NCI-H446 treated with DMSO at 0.1 percent for 48 hours (cell line): ENCODE measurements at regions not wholly inside any gene's neighbourhood (a gene's known extent, or its start where the extent isn't known, plus 50 kb on each side); places are given as distances from the start of the nearest gene placed in this dataset.
"Not testable (repeated sequence)": the region's sequence is repeated elsewhere in the genome, so short reads cannot be mapped to it uniquely, and the experiment has no call there.

ENCODE experiments used
- DNase-seq: peaks from one replicate; lab custom pipeline; 2025; lab: John Stamatoyannopoulos, UW

DNA sequence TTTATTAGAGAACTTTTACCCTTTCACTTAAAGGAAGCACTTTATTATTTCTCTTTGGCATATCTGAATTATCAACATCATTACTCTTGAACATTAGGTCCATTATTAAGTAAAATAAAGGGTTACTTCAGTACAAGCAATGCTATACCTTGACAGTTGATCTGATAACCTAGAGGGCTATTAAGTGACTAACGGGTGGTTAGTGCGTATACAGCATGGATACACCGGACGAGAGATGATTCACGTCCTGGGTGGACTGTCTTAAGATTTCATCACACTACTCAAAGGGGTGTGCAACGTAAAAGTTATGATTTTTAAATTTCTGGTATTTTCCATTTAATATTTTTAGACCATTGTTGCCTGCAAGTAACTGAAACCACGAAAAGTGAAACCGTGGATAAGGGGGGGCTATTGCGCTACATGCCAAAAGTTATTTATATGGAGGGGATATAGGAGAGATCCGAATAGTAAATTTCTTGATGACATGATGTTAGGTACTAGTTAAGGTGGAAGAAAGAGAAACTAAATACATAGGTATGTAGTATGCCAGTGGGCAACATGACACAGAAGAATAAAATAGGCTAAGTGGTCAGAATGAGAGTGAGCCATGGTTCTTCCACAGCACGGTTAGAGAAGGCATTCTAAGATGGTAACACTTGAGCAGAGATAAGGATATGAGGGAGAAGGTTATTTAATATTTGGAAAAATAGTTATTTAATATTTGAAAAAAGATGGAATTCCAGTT is 230.8 kb upstream of the ANKRD50 start:
- DNase-seq = no peak

DNA sequence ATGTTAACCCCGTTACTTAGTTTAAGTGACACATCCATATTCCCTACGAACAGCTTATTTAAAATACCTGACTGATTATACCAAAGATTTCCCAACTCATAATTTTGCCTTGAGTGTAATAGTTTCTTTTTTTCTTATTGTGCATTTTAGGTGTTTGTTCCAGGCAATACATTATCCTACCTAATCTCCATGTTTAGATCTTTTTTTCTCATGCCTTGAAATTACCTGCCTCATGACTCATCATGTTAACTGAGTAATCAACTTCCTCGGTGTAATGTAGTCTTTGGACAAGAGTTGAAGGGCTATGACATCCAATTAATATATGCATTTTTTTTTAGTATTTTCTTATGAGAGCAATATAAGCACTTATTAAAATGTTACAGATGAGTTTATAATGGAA is 228.7 kb upstream of the ANKRD50 start:
- no peak for DNase-seq

GRCh38 chr4:124940387-124940786 is 227.9 kb upstream of the ANKRD50 start:
- peak; percentile 7 for DNase-seq

DNA sequence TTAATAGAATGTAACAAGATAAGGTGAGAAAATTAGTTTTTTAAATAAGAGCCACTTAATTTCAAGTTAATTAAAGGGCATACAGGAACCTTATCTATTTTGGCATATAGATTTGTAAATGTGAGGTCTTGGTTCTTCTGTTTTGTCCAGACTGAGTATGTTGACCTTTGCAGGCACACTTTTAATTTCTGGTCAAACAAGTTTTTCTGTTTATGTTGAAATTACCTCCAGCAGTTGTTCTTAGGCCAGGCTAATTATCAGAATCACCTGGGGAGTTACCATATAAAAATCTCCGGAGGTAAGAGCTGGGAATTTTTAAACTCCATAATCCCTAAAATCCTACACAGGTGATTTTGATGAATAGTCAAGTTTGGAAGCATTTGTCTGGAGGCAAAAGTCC is 227.4 kb upstream of the ANKRD50 start:
- no peak for DNase-seq

GRCh38 chr4:124938836-124939235 is 226.3 kb upstream of the ANKRD50 start:
- DNase-seq = no peak

- DNase-seq = no peak
Measured at GRCh38 chr4:124937993-124938392, 225.5 kb upstream of the ANKRD50 start.

GRCh38 chr4:124936427-124936826 is 223.9 kb upstream of the ANKRD50 start:
- DNase-seq = peak; percentile 94

DNA sequence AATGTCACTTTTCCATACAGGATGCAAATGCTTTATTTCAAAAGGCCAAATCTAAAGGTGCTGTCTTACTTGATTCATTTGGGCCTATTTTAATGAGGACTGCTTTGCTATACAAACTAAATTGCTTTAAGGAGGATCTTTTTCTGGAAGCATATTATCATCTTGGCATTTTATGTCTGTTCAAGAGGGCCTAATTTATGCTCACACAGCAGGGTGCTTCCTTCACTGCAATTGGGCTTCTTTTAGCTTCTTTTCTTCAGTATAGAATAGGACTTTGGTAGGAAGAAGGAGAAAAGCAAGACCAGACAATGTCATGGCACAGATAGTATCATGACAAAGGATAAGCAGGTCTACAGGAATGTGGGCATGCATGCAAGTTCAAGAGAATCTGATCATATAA is 222.4 kb upstream of the ANKRD50 start:
- no peak for DNase-seq

- no peak for DNase-seq
Measured at GRCh38 chr4:124933521-124933920, 221.0 kb upstream of the ANKRD50 start.

DNA sequence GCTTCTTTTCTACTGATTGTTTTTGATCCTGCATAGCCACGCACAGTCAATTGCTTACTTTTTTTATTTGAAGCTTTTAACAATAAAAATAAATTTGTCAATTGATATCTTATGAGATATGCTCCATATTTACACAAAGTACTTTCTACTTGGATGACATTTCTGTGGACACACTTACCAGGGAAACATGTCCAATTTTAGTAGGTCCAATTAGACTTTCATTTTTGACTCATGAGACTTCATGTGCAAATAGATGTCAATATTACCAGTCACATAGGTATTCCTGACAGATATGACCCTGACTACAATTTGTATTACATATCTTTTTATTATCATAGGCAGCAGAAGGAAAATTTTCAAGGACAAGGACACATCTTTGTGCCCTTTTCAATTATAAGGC is 219.9 kb upstream of the ANKRD50 start:
- DNase-seq = no peak

- DNase-seq = no peak
Measured at GRCh38 chr4:124931050-124931449, 218.5 kb upstream of the ANKRD50 start.

DNA sequence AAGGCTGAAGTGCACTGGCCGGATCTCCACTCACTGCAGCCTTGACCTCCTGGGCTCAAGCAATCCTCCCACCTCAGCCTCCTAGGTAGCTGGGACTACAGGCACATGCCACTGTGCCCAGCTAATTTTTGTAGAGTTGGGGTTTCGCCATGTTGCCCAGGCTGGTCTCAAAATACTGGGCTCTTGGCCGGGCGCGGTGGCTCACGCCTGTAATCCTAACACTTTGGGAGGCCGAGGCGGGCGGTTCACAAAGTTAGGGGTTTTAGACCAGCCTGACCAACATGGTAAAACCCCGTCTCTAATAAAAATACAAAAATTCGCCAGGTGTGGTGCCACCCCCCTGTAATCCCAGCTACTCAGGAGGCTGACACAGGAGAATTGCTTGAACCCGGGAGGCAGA is 210.2 kb upstream of the ANKRD50 start:
- not testable (repeated sequence) for DNase-seq

DNA sequence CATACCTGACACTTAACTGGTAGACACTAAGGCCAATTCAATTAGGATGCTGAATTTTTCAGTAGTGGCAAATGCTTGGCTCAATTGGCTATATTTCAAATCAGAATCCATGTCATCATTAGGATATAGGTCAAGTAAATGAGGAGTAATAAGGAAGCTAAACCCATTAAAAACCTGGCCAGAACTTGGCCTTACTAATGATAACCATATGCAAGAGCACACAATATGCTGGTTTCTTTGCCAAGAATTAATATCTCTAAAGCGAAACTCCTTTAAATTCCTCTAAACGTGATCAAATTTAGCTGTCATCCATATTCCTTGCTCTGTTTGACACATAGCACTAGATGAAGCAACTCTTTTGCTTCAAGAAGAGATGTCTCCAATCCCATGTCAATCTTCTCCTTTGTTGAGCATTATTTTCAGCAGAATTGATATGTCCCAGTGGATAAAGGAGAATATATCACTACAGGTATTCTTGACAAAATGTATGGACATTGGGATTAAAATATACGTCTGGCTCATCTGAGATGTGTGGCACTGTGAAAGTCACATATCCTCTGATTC is 206.1 kb upstream of the ANKRD50 start:
- DNase-seq = peak; percentile 9

DNA sequence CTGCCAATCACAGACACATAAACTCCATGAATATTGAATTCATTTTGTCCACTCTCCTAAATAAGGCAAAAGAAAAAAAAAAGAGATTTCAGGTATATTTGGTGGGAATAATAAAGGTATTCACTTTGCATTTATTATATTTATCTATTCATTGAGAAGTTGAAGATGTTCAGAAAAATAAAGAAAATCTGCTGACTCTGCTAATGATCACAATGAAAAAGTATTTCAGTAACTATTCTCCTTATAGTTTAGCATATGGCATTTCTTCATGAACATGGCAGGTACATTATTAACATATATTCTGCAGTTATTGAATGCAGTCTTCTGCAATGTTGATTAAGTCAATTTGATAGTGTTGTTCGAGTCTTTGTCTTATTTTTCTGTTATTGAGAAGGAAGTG is 202.5 kb upstream of the ANKRD50 start:
- DNase-seq = no peak

DNA sequence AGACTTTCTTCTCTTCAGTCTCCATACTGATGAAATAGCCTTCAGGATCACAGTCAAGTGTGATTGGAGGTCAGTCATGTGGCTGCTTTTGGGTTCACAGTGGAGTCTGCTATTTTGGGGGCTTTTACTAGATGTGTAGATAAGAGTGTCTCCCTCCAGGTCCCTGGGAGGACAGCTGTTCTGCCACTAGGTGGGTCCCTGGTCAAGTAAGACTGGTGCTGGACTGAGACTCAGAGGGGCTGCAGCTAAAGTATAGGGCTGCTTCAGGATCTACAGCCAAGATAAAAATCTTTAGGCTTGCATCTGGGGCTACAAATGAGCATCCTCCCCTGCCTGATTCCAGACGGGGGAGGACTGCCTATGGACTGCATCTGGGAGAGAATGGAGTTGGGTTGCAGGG is 200.7 kb upstream of the ANKRD50 start:
- no peak for DNase-seq

DNA sequence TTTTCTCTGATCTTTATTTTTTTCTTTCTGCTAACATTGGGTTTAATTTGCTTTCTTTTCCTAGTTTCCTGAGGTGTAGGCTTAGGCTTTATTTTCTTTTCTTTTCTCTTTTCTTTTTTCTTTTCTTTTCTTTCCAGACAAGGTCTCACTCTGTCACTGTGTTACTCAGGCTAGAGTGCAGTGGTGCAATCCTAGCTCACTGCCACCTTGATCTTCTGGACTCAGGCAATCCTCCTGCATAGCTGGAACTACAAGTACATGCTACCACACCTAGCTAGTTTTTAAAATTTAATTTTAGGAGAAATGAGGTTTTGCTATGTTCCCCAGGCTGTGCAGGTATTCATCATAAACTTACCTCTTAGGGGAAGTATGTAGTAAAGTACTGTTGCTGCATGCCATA is 197.8 kb upstream of the ANKRD50 start:
- DNase-seq = no peak

- no peak for DNase-seq
Measured at GRCh38 chr4:124907881-124908280, 195.3 kb upstream of the ANKRD50 start.

DNA sequence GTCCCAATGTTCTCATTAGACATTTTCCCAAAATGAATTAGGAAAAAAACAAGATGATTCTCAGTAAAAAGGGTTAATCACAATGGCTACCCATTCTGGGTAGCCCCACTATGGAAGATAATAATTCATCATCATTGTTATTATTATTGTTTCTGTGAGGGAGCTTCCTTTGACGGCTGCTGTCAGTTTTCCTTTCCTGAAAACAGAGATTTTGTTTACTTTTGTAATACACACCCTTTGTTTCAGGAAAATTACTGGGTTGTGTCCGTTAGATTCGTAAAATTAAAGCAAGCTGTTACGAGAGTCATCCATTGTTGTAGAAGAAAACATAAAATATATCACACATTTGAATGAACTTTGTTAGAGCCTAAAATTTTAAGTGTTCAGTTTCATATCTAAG is 192.9 kb upstream of the ANKRD50 start:
- no peak for DNase-seq

- no peak for DNase-seq
Measured at GRCh38 chr4:124904723-124905388, 192.3 kb upstream of the ANKRD50 start.

DNA sequence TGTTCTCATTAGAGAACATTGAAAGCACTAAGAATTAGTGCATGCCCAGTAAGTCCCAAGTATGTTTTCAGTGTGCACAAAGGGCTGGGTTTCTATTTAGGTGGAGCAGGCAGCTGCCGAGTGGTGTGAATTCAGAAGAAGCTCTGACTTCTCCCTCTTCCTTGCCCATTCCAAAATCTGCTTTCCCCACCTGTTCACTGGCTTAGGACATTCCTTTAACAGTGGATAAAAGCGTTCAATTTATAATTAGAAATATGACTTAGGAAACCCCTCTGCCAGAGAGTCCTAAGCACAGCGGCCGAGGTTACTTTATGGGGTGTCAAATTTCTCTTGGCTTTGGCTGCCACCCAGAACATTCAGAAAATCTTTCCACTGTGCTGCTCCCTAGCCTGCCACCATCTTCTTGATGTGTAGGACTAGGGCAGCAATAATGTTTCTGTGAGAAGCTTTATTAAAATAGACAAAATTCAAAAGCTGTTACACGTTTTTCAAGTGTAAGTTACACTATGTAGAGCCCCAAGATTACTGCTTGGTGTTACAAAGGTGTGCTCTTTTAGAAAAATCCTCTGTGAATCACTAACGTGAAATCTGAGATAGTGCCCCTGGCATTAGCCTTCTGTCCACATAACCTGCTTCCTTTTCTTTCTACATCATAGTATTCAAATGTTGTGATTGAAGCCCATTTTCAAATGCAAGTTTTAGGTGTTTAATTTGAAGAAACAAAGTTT is 191.6 kb upstream of the ANKRD50 start:
- peak; percentile 36 for DNase-seq

DNA sequence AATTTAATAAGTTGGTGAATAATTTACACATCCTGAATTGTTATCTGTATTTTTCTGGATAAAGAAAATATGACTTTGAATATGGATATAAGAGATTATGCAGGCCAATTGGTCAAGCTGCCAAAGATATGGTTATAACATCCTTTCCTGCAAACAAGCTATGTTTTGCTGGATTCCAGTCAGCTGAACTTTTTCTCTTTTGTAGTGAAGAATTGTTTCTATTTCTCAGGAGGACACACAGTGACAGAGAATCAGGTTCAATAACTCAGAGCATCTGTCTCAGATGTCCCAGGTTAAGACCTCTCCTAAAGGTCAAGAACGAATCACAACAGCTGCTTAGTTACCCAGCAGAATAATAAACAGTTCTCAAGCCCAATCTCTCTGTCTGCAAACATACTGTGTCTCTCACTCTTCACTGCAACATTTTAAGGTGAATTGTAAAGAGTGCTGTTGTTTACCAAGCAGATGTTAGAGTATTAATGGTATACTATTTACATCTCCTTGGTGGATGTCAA is 189.5 kb upstream of the ANKRD50 start:
- DNase-seq = no peak

GRCh38 chr4:124899997-124900396 is 187.5 kb upstream of the ANKRD50 start:
- no peak for DNase-seq

- no peak for DNase-seq
Measured at GRCh38 chr4:124890522-124890921, 178.0 kb upstream of the ANKRD50 start.
